GM18951 (cell line): ENCODE measurements at regions not wholly inside any gene's neighbourhood (a gene's known extent, or its start where the extent isn't known, plus 50 kb on each side); places are given as distances from the start of the nearest gene placed in this dataset.
"Not testable (repeated sequence)": the region's sequence is repeated elsewhere in the genome, so short reads cannot be mapped to it uniquely, and the experiment has no call there.

ENCODE experiments used
- POLR2A ChIP-seq: IDR thresholded peaks from 4 replicates; pipeline ENCODE4 v1.6.1; 2011; ENCODE audit warnings: mild to moderate bottlenecking; ENCODE audit not compliant: insufficient read length, insufficient read depth; ENCODE audit errors: extremely low read depth
- in situ Hi-C: fragments of 300-500 bp; cut with MboI; formaldehyde crosslinking; loops from one replicate; pipeline ENCODE4 v1.12.0; 2022; ENCODE audit warnings: low sequenced_read_pairs, mixed read lengths, inconsistent platforms; ENCODE audit not compliant: unreplicated experiment

DNA sequence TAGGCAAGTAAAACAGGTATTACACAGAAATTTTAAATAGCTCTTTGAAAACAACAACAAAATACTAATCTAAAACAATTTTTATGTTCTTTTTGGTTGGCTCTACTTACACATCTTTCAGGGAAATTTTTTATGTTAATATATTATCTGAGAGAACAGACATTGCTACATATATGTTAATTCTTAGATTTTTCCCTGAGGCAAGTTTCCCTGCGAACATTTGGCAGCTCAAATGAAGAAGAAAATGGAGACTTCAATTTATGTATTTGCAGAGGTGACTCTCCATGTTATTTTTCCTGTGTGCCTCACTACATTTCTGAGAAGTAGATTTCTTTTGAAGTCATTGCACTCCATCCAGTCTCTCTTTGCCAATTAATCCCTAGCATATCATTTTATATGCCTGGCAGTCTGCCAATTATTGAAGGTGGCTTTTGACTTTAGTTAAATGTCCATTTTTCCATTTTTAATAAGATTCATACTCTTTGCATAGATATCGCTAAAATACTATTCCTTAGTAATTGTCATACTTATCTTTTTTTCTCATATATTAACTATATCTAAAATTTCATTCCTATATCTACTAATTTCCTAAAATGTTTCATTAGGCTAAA, 908.2 kb upstream of the CDH10 start:
- no peak for TF ChIP-seq POLR2A
- in situ Hi-C loops, result no loop called here

DNA sequence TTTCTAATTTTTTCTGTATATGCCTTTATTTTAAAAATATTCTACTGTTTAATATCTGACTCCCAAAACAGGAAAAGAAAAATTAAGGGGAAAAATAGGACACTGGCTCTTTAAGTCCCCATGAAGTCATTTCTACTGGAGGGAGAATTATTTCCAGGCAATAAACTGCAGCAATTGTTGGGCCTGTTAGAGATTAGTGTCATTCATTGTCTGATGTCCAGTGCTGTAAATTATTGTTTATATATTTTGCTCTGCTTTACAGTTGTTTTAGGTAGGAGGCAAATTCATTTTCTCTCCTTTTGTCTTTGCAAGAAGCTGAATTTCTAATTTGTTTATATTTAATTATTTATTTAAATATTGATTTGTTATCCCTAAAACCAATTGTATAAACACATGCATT, 906.0 kb upstream of the CDH10 start:
- in situ Hi-C loops, result no loop called here
- TF ChIP-seq POLR2A, result no peak

DNA sequence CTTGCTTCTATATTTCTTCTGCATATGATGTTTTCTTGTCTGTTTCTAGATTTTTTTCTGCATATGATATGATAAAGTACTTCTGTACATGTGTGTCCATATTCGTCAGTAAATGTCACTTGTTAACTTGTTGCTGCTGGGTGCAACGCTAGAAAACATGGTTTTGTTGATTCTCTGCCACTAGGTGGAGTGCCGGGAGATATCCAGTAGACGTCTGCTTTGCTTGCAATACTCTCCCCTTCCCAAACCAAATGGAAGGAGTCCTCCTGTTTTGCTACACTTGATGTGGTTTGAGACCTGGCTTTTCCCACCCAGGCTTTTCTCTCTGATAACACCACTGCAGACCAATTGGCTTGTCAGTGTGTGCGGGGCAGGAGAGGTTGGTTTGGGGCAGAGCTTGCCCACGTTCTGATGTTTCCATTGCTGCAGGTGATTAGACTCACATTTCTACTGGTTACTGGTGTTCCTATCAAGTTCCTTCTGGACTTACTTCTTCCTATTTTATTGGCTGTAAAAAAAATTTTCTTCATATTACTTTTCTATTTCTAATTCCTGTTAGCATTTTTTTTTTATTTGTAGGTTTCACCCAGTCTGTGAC, 900.0 kb upstream of the CDH10 start:
- in situ Hi-C loops, result no loop called here

GRCh38 chr5:25540628-25541027, 895.9 kb upstream of the CDH10 start:
- no peak for TF ChIP-seq POLR2A
- in situ Hi-C loops, result no loop called here

More for the DNA sequence above, 900.0 kb upstream of the CDH10 start:
- no peak for TF ChIP-seq POLR2A

- in situ Hi-C loops, result no loop called here
- TF ChIP-seq POLR2A, result no peak
These were observed 894.8 kb upstream of the CDH10 start for GRCh38 chr5:25539536-25539935.

- in situ Hi-C loops, result not testable (repeated sequence)
These were observed 891.7 kb upstream of the CDH10 start for GRCh38 chr5:25536461-25536860.

DNA sequence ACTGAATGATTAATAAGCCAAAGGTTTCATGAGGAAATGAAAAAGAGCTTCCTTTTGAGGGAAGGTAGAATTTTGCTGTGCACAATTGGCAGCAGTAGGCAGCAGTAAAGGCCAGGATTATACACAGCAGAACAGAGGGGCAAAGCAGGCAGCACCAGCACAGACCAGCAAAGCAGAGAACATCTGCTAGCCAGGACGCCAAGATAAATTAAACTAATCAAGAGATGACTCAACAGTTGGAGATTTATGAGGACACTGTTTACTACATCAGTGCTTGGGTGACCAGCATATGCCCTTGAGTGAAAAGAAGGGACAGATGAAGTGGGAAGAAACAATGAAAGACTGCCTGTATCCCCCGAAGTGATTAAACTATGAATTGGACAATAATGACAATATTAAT, 871.4 kb upstream of the CDH10 start:
- no peak for TF ChIP-seq POLR2A
- in situ Hi-C loops, result no loop called here

DNA sequence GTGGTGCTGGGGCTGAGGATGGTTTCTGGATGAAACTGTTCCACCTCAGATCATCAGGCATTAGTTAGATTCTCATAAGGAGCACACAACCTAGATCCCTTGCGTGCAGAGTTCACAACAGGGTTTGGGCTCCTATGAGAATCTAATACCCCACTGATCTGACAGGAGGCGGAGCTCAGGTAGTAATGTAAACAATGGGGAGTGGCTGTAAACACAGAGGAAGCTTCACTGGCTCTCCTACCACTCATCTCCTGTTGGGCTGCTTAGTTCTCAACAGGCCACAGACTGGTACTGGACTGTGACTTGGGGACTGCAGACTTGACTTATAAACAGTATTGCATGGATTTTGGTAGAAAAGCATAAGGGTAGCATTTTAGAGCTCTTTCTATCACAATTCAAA, 870.7 kb upstream of the CDH10 start:
- in situ Hi-C loops, result no loop called here
- no peak for TF ChIP-seq POLR2A

- in situ Hi-C loops, result not testable (repeated sequence)
These were observed 865.9 kb upstream of the CDH10 start for GRCh38 chr5:25510692-25511091.

DNA sequence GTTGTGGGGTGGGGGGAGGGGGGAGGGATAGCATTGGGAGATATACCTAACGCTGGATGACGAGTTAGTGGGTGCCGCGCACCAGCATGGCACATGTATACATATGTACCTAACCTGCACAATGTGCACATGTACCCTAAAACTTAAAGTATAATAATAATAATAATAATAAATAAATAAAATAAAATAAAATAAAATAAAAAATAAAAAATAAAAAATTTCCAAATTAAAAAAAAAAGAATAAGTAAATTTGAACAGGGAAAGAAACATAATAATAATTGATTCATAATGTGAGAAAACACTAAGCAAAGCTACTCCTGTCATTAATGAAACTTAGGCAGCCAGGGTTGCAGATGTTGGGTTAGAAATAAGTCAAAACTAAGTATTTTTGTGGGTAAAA, 863.2 kb upstream of the CDH10 start:
- in situ Hi-C loops, result not testable (repeated sequence)

DNA sequence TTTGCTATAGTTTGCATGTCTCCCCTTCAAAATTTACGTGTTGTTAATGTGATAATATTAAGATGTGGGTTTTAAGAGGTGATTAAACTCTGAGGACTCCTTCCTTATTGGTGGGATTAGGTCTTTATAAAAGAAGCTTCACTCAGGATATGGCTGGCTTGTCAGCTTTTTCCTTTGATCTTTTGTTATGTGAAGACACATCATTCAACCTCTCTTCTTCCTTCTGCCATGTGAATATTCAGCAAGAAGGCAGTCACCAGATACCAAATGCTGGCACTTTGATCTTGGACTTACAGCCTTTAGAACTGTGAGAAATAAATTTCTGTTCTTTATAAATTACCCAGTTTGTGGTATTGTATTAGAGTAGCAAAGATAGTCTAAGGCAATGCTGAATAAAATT, 855.9 kb upstream of the CDH10 start:
- no peak for TF ChIP-seq POLR2A
- in situ Hi-C loops, result no loop called here

GRCh38 chr5:25489834-25490538, 845.2 kb upstream of the CDH10 start:
- in situ Hi-C loops, result no loop called here
- no peak for TF ChIP-seq POLR2A

DNA sequence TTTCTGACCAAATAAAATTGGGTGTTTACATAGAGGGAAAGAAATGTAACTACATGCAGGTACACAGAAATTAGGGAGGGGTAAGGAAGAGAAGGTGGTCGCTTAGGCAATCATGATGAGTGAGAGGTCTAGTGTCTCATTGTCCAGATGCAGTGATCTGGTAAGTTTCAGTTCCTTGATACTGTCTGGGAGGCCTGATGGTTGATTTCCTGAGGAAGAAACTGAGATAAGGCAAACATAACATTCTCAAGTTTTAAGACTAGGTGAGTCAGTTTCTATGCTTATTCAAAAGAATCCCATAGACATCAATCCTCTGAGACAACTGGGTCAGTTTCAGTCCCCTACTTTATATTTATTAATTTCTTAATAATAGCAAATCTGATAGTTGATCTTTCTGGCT, 843.3 kb upstream of the CDH10 start:
- TF ChIP-seq POLR2A, result no peak

DNA sequence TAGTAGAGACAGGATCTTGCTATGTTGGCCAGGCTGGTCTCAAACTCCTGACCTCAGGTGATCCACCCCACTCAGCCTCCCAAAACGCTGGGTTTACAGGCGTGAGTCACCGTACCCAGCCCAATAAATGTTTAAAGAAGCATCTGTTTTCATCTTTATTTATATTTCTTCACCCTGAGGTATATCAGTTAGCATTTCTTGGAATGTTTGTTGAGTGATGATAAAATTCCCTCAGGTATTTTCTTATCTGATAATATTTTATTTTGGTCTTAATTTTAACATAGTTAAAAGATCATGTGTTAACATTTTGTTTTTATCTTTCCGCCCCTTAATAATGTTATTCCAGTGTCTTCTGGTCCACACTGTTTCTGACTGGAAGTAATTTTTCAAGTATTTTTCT, 839.6 kb upstream of the CDH10 start:
- in situ Hi-C loops, result no loop called here
- no peak for TF ChIP-seq POLR2A

More for the DNA sequence above, 843.3 kb upstream of the CDH10 start:
- in situ Hi-C loops, result no loop called here
